GM12878 (cell line): ENCODE measurements at regions not wholly inside any gene's neighbourhood (a gene's known extent, or its start where the extent isn't known, plus 50 kb on each side); places are given as distances from the start of the nearest gene placed in this dataset.

Source experiments
- ATAC-seq: fragments of 200-7000 bp; cut with Tn5 transposase; 3 replicates; pipeline ENCODE4 v1.9.1; 2020; ENCODE audit warnings: mild to moderate bottlenecking, moderate library complexity
- BruUV-seq: library from RNA; stranded (reverse); fragments of 400-500 nt; replicated peaks from 2 replicates; lab custom pipeline; 2021; lab: Mats Ljungman, UMichigan
- CTCF ChIA-PET: fragments of 300-600 bp; sonication (Branson Sonifier 250); formaldehyde crosslinking; extraction: SDS; loops from one replicate; lab custom pipeline; 2021; ENCODE audit warnings: inconsistent platforms; lab: Yijun Ruan, JAX
- POLR2A ChIA-PET: fragments of 350-600 bp; formaldehyde crosslinking; extraction: SDS; loops from one replicate; lab custom pipeline; 2021; ENCODE audit warnings: inconsistent platforms; lab: Charles Lee
- RAD21 ChIA-PET: fragments of 300-600 bp; sonication (Branson Sonifier 250); formaldehyde crosslinking; loops from one replicate; lab custom pipeline; 2023; ENCODE audit warnings: antibody characterized with exemption; ENCODE audit not compliant: unreplicated experiment; lab: Charles Lee
- SMC1A ChIA-PET: fragments of 300-600 bp; sonication (Branson Sonifier 250); formaldehyde crosslinking; loops from one replicate; lab custom pipeline; 2023; ENCODE audit not compliant: unreplicated experiment, uncharacterized antibody; lab: Charles Lee
- DNase-seq: peaks from one replicate; pipeline ENCODE4 v3.0.0-alpha.2; 2011; ENCODE audit warnings: low read depth, low spot score
- FAIRE-seq: peaks from 3 replicates; lab custom pipeline; 2011; peaks lifted over from hg19 to GRCh38; lab: Jason Lieb, UNC
- H2AFZ ChIP-seq: 2 replicates; pipeline ENCODE4 v1.6.0; 2011; ENCODE audit warnings: low read depth, low read length, control low read depth; ENCODE audit not compliant: control insufficient read depth
- H3K27ac ChIP-seq: 2 replicates; pipeline ENCODE4 v1.5.1; 2011; ENCODE audit warnings: control low read depth; ENCODE audit not compliant: control insufficient read depth, insufficient read depth
- H3K27me3 ChIP-seq, 2 experiments: replicated peaks in 1 of 2; 2 replicates each; pipeline versions ENCODE4 v1.6.0 to v1.6.1; 2011; ENCODE audit warnings: low read length in 1 of 2; ENCODE audit not compliant: control insufficient read depth in 2 of 2, insufficient read depth in 2 of 2
- H3K36me3 ChIP-seq, 2 experiments: 2 replicates each; pipeline ENCODE4 v1.5.1; 2011; ENCODE audit warnings: low read length in 1 of 2; ENCODE audit not compliant: control insufficient read depth in 2 of 2, insufficient read depth in 2 of 2
- H3K4me1 ChIP-seq: 2 replicates; pipeline ENCODE4 v1.6.1; 2011; ENCODE audit warnings: mild to moderate bottlenecking, low read length, moderate library complexity, mixed read lengths; ENCODE audit not compliant: control insufficient read depth, insufficient read depth
- H3K4me2 ChIP-seq: 2 replicates; pipeline ENCODE4 v1.6.0; 2011; ENCODE audit warnings: control low read depth; ENCODE audit not compliant: control insufficient read depth, insufficient read depth
- H3K4me3 ChIP-seq: fragments of 200-600 bp; sonication (generic); 2 replicates; pipeline ENCODE4 v1.5.1; 2016
- H3K79me2 ChIP-seq: 2 replicates; pipeline ENCODE4 v1.6.0; 2011; ENCODE audit warnings: low read length; ENCODE audit not compliant: control insufficient read depth, insufficient read depth
- H3K9ac ChIP-seq: 2 replicates; pipeline ENCODE4 v1.8.0; 2011; ENCODE audit warnings: low read length, control low read depth, mixed read lengths; ENCODE audit not compliant: control insufficient read depth, insufficient read depth
- H3K9me3 ChIP-seq: replicated peaks from 3 replicates; pipeline ENCODE4 v1.5.1; 2011; ENCODE audit warnings: mild to moderate bottlenecking, low read length; ENCODE audit not compliant: control insufficient read depth, insufficient read depth
- H4K20me1 ChIP-seq: 2 replicates; pipeline ENCODE4 v1.6.0; 2011; ENCODE audit not compliant: control insufficient read depth, insufficient read depth
- FOXK2 ChIP-seq: fragments of 450-650 bp; IDR thresholded peaks from 2 replicates; pipeline ENCODE4 v1.6.1; 2017; ENCODE audit warnings: mild to moderate bottlenecking, moderate library complexity
- HCFC1 ChIP-seq: fragments of 150-350 bp; IDR thresholded peaks from 2 replicates; pipeline ENCODE4 v1.6.1; 2014; ENCODE audit warnings: low read length
- NR2F1 ChIP-seq: fragments of 450-650 bp; conservative IDR thresholded peaks from 2 replicates; pipeline ENCODE4 v1.6.1; 2017; ENCODE audit warnings: mild to moderate bottlenecking
- RB1 ChIP-seq: fragments of 450-650 bp; formaldehyde crosslinking; IDR thresholded peaks from 2 replicates; pipeline ENCODE4 v1.6.1; 2017; ENCODE audit warnings: mild to moderate bottlenecking, borderline replicate concordance
- REST ChIP-seq: IDR thresholded peaks from 2 replicates; pipeline ENCODE4 v1.6.1; 2012; ENCODE audit warnings: mild to moderate bottlenecking, low read depth, low read length
- STAT3 ChIP-seq: IDR thresholded peaks from 2 replicates; pipeline ENCODE4 v1.6.1; 2011; ENCODE audit warnings: low read depth, low read length, improper control_type of control experiment
- SUPT20H ChIP-seq: IDR thresholded peaks from 2 replicates; pipeline ENCODE4 v1.6.1; 2011; ENCODE audit warnings: low read depth, mild to moderate bottlenecking, low read length, moderate library complexity, borderline replicate concordance; ENCODE audit not compliant: control insufficient read depth
- TBL1XR1 ChIP-seq: IDR thresholded peaks from 2 replicates; pipeline ENCODE4 v1.6.1; 2012; ENCODE audit warnings: low read depth, low read length, improper control_type of control experiment
- USF1 ChIP-seq: IDR thresholded peaks from 2 replicates; pipeline ENCODE4 v1.6.1; 2011; ENCODE audit warnings: borderline replicate concordance, low read depth, mild to moderate bottlenecking, moderate library complexity, mixed read lengths, low read length; ENCODE audit not compliant: insufficient read depth; ENCODE audit errors: extremely low read length
- WGBS: methylation state at CpG from one replicate; pipeline ENCODE4 v1.1.6; 2016; ENCODE audit warnings: low lambda C conversion rate; ENCODE audit not compliant: insufficient replicate concordance, insufficient coverage; ENCODE audit errors: missing lambda C conversion rate; 5-methylcytosine and 5-hydroxymethylcytosine counted together
- in situ Hi-C: fragments of 300-500 bp; cut with MboI; formaldehyde crosslinking; loops from 9 replicates; pipeline ENCODE4 v1.14.3; 2018; ENCODE audit warnings: mixed read lengths
- intact Hi-C: fragments of 100-400 bp; cut with micrococcal nuclease; formaldehyde crosslinking; loops from one replicate; pipeline ENCODE4 v1.14.2; 2022; ENCODE audit not compliant: unreplicated experiment
- TF ChIP-seq, protein P1 (sequence below): fragments of 450-650 bp; IDR thresholded peaks from 2 replicates; pipeline ENCODE4 v1.6.1; 2017; ENCODE audit warnings: antibody characterized with exemption, mild to moderate bottlenecking, moderate library complexity

GRCh38 chr6:164048840-164049516 is 634.5 kb downstream of the QKI start:
- DNase-seq (no peak), ATAC-seq (no peak), FAIRE-seq (no peak)
- in situ Hi-C loops (no loop called here), intact Hi-C loops (no loop called here)
- no peaks in the 10 kb centered on the region for H3K9me3 ChIP-seq
- RAD21 ChIA-PET: no interaction called here
- no peaks in the 10 kb centered on the region for H3K79me2 ChIP-seq
- H3K4me2 ChIP-seq: no peak overlapping the region
- CTCF ChIA-PET: no interaction called here
- H3K27me3 ChIP-seq: no peaks in the 10 kb centered on the region
- SMC1A ChIA-PET: interaction anchor here (0.9 kb wide), 1 partner anchor 750 kb away, joined by 3 read pairs; no protein-coding TSS in a partner anchor
- H3K9ac ChIP-seq: no peak overlapping the region
- POLR2A ChIA-PET: no interaction called here
- no peaks in the 10 kb centered on the region for H3K4me1 ChIP-seq
- WGBS: 13% methylated on average over 6 of the region's 6 CpGs
- TF ChIP-seq STAT3 (no peak), REST (no peak)
- no peaks in the 10 kb centered on the region for H4K20me1 ChIP-seq
- H3K4me3 ChIP-seq: no peak overlapping the region
- no peak overlapping the region for H2AFZ ChIP-seq
- BruUV-seq: no TSS peak
- no peaks in the 10 kb centered on the region for H3K36me3 ChIP-seq
- H3K27ac ChIP-seq: no peak overlapping the region

DNA sequence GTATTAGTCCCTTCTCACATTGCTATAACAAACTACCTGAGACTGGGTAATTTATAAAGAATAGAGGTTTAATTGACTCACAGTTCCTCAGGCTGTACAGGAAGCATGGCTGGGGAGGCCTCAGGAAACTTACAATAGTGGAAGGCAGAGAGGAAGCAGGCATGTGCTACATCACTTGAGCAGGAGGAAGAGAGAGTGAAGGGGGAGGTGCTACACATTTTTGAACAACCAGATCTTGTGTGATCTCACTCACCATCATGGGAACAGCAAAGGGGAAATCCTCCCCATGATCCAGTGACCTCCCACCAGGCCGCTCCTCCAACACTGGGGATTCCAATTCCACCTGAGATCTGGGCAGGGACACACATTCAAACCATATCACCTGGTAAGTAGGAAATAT is 630.6 kb downstream of the QKI start:
- WGBS: 0% methylated on average over 1 of the region's 1 CpG
- Histone ChIP-seq H3K9ac (no peak overlapping the region), H3K27me3 (no peaks in the 10 kb centered on the region), H3K4me2 (no peak overlapping the region), H3K4me1 (no peaks in the 10 kb centered on the region), H3K4me3 (no peak overlapping the region), H2AFZ (no peak overlapping the region), H3K79me2 (no peaks in the 10 kb centered on the region), H4K20me1 (no peaks in the 10 kb centered on the region), H3K27ac (no peak overlapping the region), H3K36me3 (no peaks in the 10 kb centered on the region), H3K9me3 (no peaks in the 10 kb centered on the region; the same call in 2 of the 3 replicates)
- no peak for DNase-seq
- in situ Hi-C loops (no loop called here), intact Hi-C loops (no loop called here)
- no peak for ATAC-seq
- FAIRE-seq: no peak
- CTCF ChIA-PET: no interaction called here
- BruUV-seq: no TSS peak
- POLR2A ChIA-PET: no interaction called here
- SMC1A ChIA-PET: no interaction called here
- RAD21 ChIA-PET: no interaction called here
- TF ChIP-seq RB1 (no peak), FOXK2 (no peak), TBL1XR1 (no peak), SUPT20H (no peak), NR2F1 (no peak), HCFC1 (no peak), USF1 (no peak)
- TF ChIP-seq, protein P1, sequence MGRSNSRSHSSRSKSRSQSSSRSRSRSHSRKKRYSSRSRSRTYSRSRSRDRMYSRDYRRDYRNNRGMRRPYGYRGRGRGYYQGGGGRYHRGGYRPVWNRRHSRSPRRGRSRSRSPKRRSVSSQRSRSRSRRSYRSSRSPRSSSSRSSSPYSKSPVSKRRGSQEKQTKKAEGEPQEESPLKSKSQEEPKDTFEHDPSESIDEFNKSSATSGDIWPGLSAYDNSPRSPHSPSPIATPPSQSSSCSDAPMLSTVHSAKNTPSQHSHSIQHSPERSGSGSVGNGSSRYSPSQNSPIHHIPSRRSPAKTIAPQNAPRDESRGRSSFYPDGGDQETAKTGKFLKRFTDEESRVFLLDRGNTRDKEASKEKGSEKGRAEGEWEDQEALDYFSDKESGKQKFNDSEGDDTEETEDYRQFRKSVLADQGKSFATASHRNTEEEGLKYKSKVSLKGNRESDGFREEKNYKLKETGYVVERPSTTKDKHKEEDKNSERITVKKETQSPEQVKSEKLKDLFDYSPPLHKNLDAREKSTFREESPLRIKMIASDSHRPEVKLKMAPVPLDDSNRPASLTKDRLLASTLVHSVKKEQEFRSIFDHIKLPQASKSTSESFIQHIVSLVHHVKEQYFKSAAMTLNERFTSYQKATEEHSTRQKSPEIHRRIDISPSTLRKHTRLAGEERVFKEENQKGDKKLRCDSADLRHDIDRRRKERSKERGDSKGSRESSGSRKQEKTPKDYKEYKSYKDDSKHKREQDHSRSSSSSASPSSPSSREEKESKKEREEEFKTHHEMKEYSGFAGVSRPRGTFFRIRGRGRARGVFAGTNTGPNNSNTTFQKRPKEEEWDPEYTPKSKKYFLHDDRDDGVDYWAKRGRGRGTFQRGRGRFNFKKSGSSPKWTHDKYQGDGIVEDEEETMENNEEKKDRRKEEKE: no peak
